H1 (cell line): ENCODE measurements at regions not wholly inside any gene's neighbourhood (a gene's known extent, or its start where the extent isn't known, plus 50 kb on each side); places are given as distances from the start of the nearest gene placed in this dataset.

Experiments
- CTCF ChIA-PET: fragments of 300-600 bp; sonication (Branson Sonifier 250); formaldehyde crosslinking; loops from one replicate; lab custom pipeline; 2021; ENCODE audit not compliant: partially characterized antibody; lab: Charles Lee
- POLR2A ChIA-PET: fragments of 300-600 bp; sonication (Branson Sonifier 250); formaldehyde crosslinking; loops from one replicate; lab custom pipeline; 2021; ENCODE audit warnings: inconsistent platforms; ENCODE audit not compliant: partially characterized antibody; lab: Charles Lee
- DNase-seq, 2 experiments: peaks; one replicate each; pipeline versions ENCODE4 v3.0.0 to v3.0.0-alpha.2; 2010 to 2022; ENCODE audit warnings: low spot score in 2 of 2, low read depth in 1 of 2, mixed read lengths in 1 of 2
- FAIRE-seq: peaks from 2 replicates; lab custom pipeline; 2011; peaks lifted over from hg19 to GRCh38; lab: Jason Lieb, UNC
- H2AFZ ChIP-seq: 2 replicates; pipeline ENCODE4 v1.8.1; 2012; ENCODE audit warnings: low read length, inconsistent platforms
- H2AK5ac ChIP-seq: 2 replicates; pipeline ENCODE4 v1.6.1; 2013; ENCODE audit warnings: low read depth, low read length
- H2BK120ac ChIP-seq: replicated peaks from 2 replicates; pipeline ENCODE3; 2013; ENCODE audit warnings: low read depth, low read length, inconsistent platforms
- H2BK12ac ChIP-seq: 2 replicates; pipeline ENCODE4 v1.6.1; 2013; ENCODE audit warnings: low read depth, low read length
- H2BK15ac ChIP-seq: 2 replicates; pipeline ENCODE4 v1.6.1; 2013; ENCODE audit warnings: low read length
- H2BK20ac ChIP-seq: 2 replicates; pipeline ENCODE4 v1.6.1; 2013; ENCODE audit warnings: low read length
- H2BK5ac ChIP-seq: 2 replicates; pipeline ENCODE4 v1.6.1; 2013; ENCODE audit warnings: low read depth, low read length
- H3K14ac ChIP-seq: 2 replicates; pipeline ENCODE4 v1.6.1; 2013; ENCODE audit warnings: inconsistent platforms; ENCODE audit not compliant: insufficient read length
- H3K18ac ChIP-seq: 2 replicates; pipeline ENCODE4 v1.6.1; 2013; ENCODE audit warnings: low read length; ENCODE audit errors: extremely low read depth
- H3K23ac ChIP-seq: 2 replicates; pipeline ENCODE4 v1.6.1; 2013; ENCODE audit warnings: inconsistent platforms; ENCODE audit not compliant: insufficient read length
- H3K23me2 ChIP-seq: 2 replicates; pipeline ENCODE4 v1.6.1; 2013; ENCODE audit warnings: low read depth, low read length
- H3K27ac ChIP-seq: 2 replicates; pipeline ENCODE4 v1.6.1; 2011; ENCODE audit warnings: low read depth, low read length, inconsistent platforms
- H3K27me3 ChIP-seq, 4 experiments: replicated peaks in 1 of 4; 1 replicate in 1 of 4; 2 replicates in 3 of 4; pipeline versions ENCODE4 v1.6.1 to v1.8.1; 2011 to 2013; ENCODE audit warnings: low read length in 3 of 4, mild to moderate bottlenecking in 3 of 4, inconsistent platforms in 2 of 4, mixed read lengths in 2 of 4, moderate library complexity in 1 of 4; ENCODE audit not compliant: control insufficient read depth in 3 of 4, insufficient read depth in 3 of 4; ENCODE audit errors: extremely low read depth in 1 of 4
- H3K36me3 ChIP-seq, 4 experiments: 2 replicates each; pipeline versions ENCODE4 v1.6.1 to v1.8.1; 2011 to 2013; ENCODE audit warnings: mild to moderate bottlenecking in 4 of 4, low read length in 3 of 4, moderate library complexity in 2 of 4, control low read depth in 1 of 4, inconsistent platforms in 1 of 4; ENCODE audit not compliant: insufficient read depth in 4 of 4, control insufficient read depth in 2 of 4
- H3K4ac ChIP-seq: replicated peaks from 2 replicates; pipeline ENCODE3; 2013; ENCODE audit warnings: low read length, low read depth, mixed read lengths, inconsistent platforms; ENCODE audit not compliant: insufficient read length
- H3K4me1 ChIP-seq, 4 experiments: replicated peaks in 1 of 4; 1 replicate in 1 of 4; 2 replicates in 3 of 4; pipeline versions ENCODE4 v1.6.1 to v1.8.1; 2011 to 2013; ENCODE audit warnings: low read length in 3 of 4, inconsistent platforms in 2 of 4, mixed read lengths in 1 of 4; ENCODE audit not compliant: insufficient read depth in 4 of 4, control insufficient read depth in 3 of 4
- H3K4me2 ChIP-seq, 2 experiments: 2 replicates each; pipeline versions ENCODE4 v1.6.1 to v1.8.1; 2011 to 2013; ENCODE audit warnings: low read depth in 2 of 2, low read length in 2 of 2, control low read depth in 1 of 2, inconsistent platforms in 1 of 2, mild to moderate bottlenecking in 1 of 2; ENCODE audit not compliant: insufficient read depth in 1 of 2
- H3K4me3 ChIP-seq, 4 experiments: fragments of 200-600, 300-600 bp in 1 of 4; sonication (generic), shearing (Covaris generic), sonication (Bioruptor Twin) in 1 of 4; 2 replicates each; pipeline versions ENCODE4 v1.5.1 to v1.8.1; 2011 to 2016; ENCODE audit warnings: low read length in 4 of 4, low read depth in 3 of 4, control low read depth in 2 of 4, inconsistent platforms in 2 of 4, mild to moderate bottlenecking in 2 of 4, mixed read lengths in 1 of 4, moderate library complexity in 1 of 4; ENCODE audit not compliant: insufficient read depth in 2 of 4; ENCODE audit errors: extremely low read depth in 1 of 4
- H3K56ac ChIP-seq: replicated peaks from 2 replicates; pipeline ENCODE3; 2013; ENCODE audit warnings: low read depth, mild to moderate bottlenecking, mixed read lengths, low read length, inconsistent platforms; ENCODE audit not compliant: insufficient read length
- H3K79me1 ChIP-seq: 2 replicates; pipeline ENCODE4 v1.6.1; 2013; ENCODE audit warnings: low read depth, low read length, control low read depth
- H3K79me2 ChIP-seq, 2 experiments: 2 replicates each; pipeline versions ENCODE4 v1.6.1 to v1.8.1; 2012 to 2013; ENCODE audit warnings: low read length in 2 of 2, mild to moderate bottlenecking in 2 of 2, inconsistent platforms in 1 of 2; ENCODE audit not compliant: insufficient read depth in 2 of 2, control insufficient read depth in 1 of 2
- H3K9ac ChIP-seq, 4 experiments: replicated peaks in 1 of 4; 1 replicate in 1 of 4; 2 replicates in 3 of 4; pipeline versions ENCODE4 v1.6.1 to v1.8.1; 2011 to 2013; ENCODE audit warnings: low read depth in 3 of 4, low read length in 3 of 4, control low read depth in 2 of 4, mild to moderate bottlenecking in 2 of 4, moderate library complexity in 2 of 4, inconsistent platforms in 1 of 4; ENCODE audit errors: extremely low read depth in 1 of 4
- H3K9me3 ChIP-seq, 2 experiments: 2 replicates each; pipeline versions ENCODE4 v1.6.1 to v1.8.1; 2012 to 2013; ENCODE audit warnings: mild to moderate bottlenecking in 2 of 2, moderate library complexity in 2 of 2, control low read depth in 1 of 2, inconsistent platforms in 1 of 2, low read depth in 1 of 2, low read length in 1 of 2, mixed read lengths in 1 of 2; ENCODE audit not compliant: insufficient read depth in 2 of 2
- H4K20me1 ChIP-seq, 2 experiments: replicated peaks in 1 of 2; 2 replicates each; pipeline versions ENCODE3 to v1.8.1; 2011 to 2013; ENCODE audit warnings: inconsistent platforms in 2 of 2, low read length in 2 of 2, mild to moderate bottlenecking in 1 of 2; ENCODE audit not compliant: insufficient read depth in 2 of 2, control insufficient read depth in 1 of 2
- H4K5ac ChIP-seq: 2 replicates; pipeline ENCODE4 v1.6.1; 2013; ENCODE audit warnings: low read length, low read depth, mixed read lengths, inconsistent platforms; ENCODE audit not compliant: insufficient read length
- H4K8ac ChIP-seq: 2 replicates; pipeline ENCODE4 v1.8.0; 2013; ENCODE audit warnings: mild to moderate bottlenecking, moderate library complexity, low read length, inconsistent platforms; ENCODE audit not compliant: insufficient read depth; ENCODE audit errors: extremely low read depth
- H4K91ac ChIP-seq: replicated peaks from 2 replicates; pipeline ENCODE3; 2013; ENCODE audit warnings: low read length, mixed read lengths, inconsistent platforms; ENCODE audit not compliant: insufficient read length
- BRCA1 ChIP-seq: IDR thresholded peaks from 2 replicates; pipeline ENCODE4 v1.6.1; 2012; ENCODE audit warnings: low read depth, low read length, improper control_type of control experiment
- CBX5 ChIP-seq: fragments of 300-800, 300-1000 bp; sonication (generic); IDR thresholded peaks from 2 replicates; pipeline ENCODE4 v1.7.1; 2016; ENCODE audit warnings: antibody characterized with exemption, low read length, low read depth
- CREB1 ChIP-seq: IDR thresholded peaks from 2 replicates; pipeline ENCODE4 v1.6.1; 2012; ENCODE audit warnings: inconsistent platforms
- FOSL1 ChIP-seq: IDR thresholded peaks from 2 replicates; pipeline ENCODE4 v1.6.1; 2011; ENCODE audit warnings: mild to moderate bottlenecking, low read depth, low read length, moderate library complexity; ENCODE audit not compliant: insufficient read depth
- JUN ChIP-seq: IDR thresholded peaks from 2 replicates; pipeline ENCODE4 v1.6.1; 2011; ENCODE audit warnings: low read depth, mild to moderate bottlenecking, improper control_type of control experiment, low read length
- KDM1A ChIP-seq: fragments of 200-600, 300-600 bp; sonication (generic); IDR thresholded peaks from 2 replicates; pipeline ENCODE4 v1.7.1; 2016; ENCODE audit warnings: mild to moderate bottlenecking, low read length, borderline replicate concordance
- KDM4A ChIP-seq: IDR thresholded peaks from one replicate; pipeline ENCODE4 v1.7.1; 2012; ENCODE audit warnings: low read depth, mild to moderate bottlenecking, moderate library complexity, low read length, inconsistent platforms; ENCODE audit not compliant: severe bottlenecking
- NANOG ChIP-seq: IDR thresholded peaks from 2 replicates; pipeline ENCODE4 v1.6.1; 2011; ENCODE audit warnings: low read length, low read depth, mild to moderate bottlenecking, inconsistent platforms; ENCODE audit not compliant: insufficient read depth, poor library complexity, severe bottlenecking
- RXRA ChIP-seq: IDR thresholded peaks from 2 replicates; pipeline ENCODE4 v1.6.1; 2011; ENCODE audit warnings: low read depth, mild to moderate bottlenecking, low read length, moderate library complexity; ENCODE audit not compliant: insufficient read depth
- SIX5 ChIP-seq: IDR thresholded peaks from 2 replicates; pipeline ENCODE4 v1.6.1; 2011; ENCODE audit warnings: mild to moderate bottlenecking, low read depth, low read length
- ZNF274 ChIP-seq: IDR thresholded peaks from 2 replicates; pipeline ENCODE4 v1.7.0; 2012; ENCODE audit warnings: low read length, borderline replicate concordance; ENCODE audit errors: extremely low read depth
- WGBS, 2 experiments: shearing (Covaris generic) in 1 of 2; methylation state at CpG; one replicate each; pipeline versions ENCODE4 v1.1.6 to v1.1.7; 2013 to 2015; ENCODE audit warnings: low lambda C conversion rate in 2 of 2, mixed read lengths in 2 of 2, inconsistent platforms in 1 of 2, low coverage in 1 of 2, missing lambda C conversion rate in 1 of 2; ENCODE audit not compliant: insufficient replicate concordance in 2 of 2, insufficient coverage in 1 of 2, insufficient read length in 1 of 2; ENCODE audit errors: extremely low coverage in 1 of 2, missing lambda C conversion rate in 1 of 2; 5-methylcytosine and 5-hydroxymethylcytosine counted together

DNA sequence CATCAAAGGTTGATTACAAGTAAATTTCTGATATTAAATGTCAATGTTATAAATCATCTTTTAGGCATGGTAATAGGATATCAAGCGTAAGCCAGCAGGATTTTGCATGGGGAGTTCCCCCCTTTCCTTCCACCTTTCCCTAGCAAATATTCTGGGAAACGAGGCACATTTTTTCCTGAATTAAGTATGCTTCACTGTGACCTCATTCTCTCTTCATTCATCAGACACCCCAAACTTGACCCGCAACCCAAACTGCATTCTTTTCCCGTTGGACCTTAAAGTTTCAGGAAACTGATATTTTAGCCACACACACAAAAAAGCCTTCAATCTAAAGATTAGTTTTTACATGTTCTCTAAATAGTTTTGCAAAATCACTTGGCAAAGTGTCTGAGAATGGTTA, 214.5 kb upstream of the CTAGE1 start:
- Histone ChIP-seq H2BK120ac (no peak overlapping the region), H3K4me1 (no peaks in the 10 kb centered on the region; a peak in 1 of 7 replicates), H3K56ac (no peak overlapping the region), H3K9me3 (no peaks in the 10 kb centered on the region), H4K8ac (no peak overlapping the region), H3K14ac (no peak overlapping the region), H3K79me2 (no peaks in the 10 kb centered on the region), H3K4me3 (no peak overlapping the region), H3K27ac (no peak overlapping the region), H3K9ac (no peak overlapping the region), H3K18ac (no peak overlapping the region), H2BK12ac (no peak overlapping the region), H2BK20ac (no peak overlapping the region), H4K91ac (no peak overlapping the region), H2BK5ac (no peak overlapping the region), H2BK15ac (no peak overlapping the region), H2AK5ac (no peak overlapping the region), H3K79me1 (no peaks in the 10 kb centered on the region), H3K23ac (no peak overlapping the region), H2AFZ (no peak overlapping the region), H3K4ac (no peak overlapping the region), H4K5ac (no peak overlapping the region), H3K23me2 (no peaks in the 10 kb centered on the region), H3K36me3 (no peaks in the 10 kb centered on the region), H4K20me1 (no peaks in the 10 kb centered on the region), H3K27me3 (no peaks in the 10 kb centered on the region)
- DNase-seq = no peak
- FAIRE-seq = no peak
- ChIA-PET POLR2A (no interaction called here), CTCF (no interaction called here)
- 81% methylated on average over 4 of the region's 4 CpGs; no CpG with 5 or more reads in 1 of the 2 experiments for WGBS, 2 experiments
- TF ChIP-seq ZNF274 (no peak), KDM1A (no peak), KDM4A (no peak), CREB1 (no peak), FOSL1 (no peak), CBX5 (no peak), JUN (no peak), SIX5 (no peak), BRCA1 (no peak), NANOG (no peak), RXRA (no peak)
- TF ChIP-seq, all 59 proteins: peak for 0
- no peak overlapping the region for H3K4me2 ChIP-seq
